PC-3 (cell line): ENCODE measurements at regions not wholly inside any gene's neighbourhood (a gene's known extent, or its start where the extent isn't known, plus 50 kb on each side); places are given as distances from the start of the nearest gene placed in this dataset.
"Not testable (repeated sequence)": the region's sequence is repeated elsewhere in the genome, so short reads cannot be mapped to it uniquely, and the experiment has no call there.

Experiments used
- ATAC-seq: fragments of 200-7000 bp; cut with Tn5 transposase; 2 replicates; pipeline ENCODE4 v1.9.1; 2020; ENCODE audit warnings: mild to moderate bottlenecking, moderate library complexity
- BruUV-seq: library from RNA; stranded (reverse); fragments of 400-500 nt; replicated peaks from 2 replicates; lab custom pipeline; 2021; lab: Mats Ljungman, UMichigan
- CTCF ChIA-PET: fragments of 300-600 bp; sonication (Branson Sonifier 250); formaldehyde crosslinking; loops from one replicate; lab custom pipeline; 2022; ENCODE audit warnings: antibody characterized with exemption; lab: Charles Lee
- POLR2A ChIA-PET: fragments of 300-600 bp; sonication (Branson Sonifier 250); formaldehyde crosslinking; loops from one replicate; lab custom pipeline; 2022; ENCODE audit warnings: antibody characterized with exemption; ENCODE audit not compliant: unreplicated experiment; lab: Charles Lee
- DNase-seq: peaks from one replicate; pipeline ENCODE4 v3.0.0-alpha.2; 2015
- H2AFZ ChIP-seq: fragments of 300-600 bp; sonication (generic); 2 replicates; pipeline ENCODE4 v1.6.0; 2016; ENCODE audit warnings: antibody characterized with exemption, low read length
- H3F3A ChIP-seq: fragments of 300-600 bp; sonication (generic); one replicate; pipeline ENCODE4 v1.6.0; 2017; ENCODE audit warnings: antibody characterized with exemption, low read length, control low read depth, mild to moderate bottlenecking; ENCODE audit not compliant: unreplicated experiment
- H3K27ac ChIP-seq: fragments of 300-600 bp; sonication (generic); 2 replicates; pipeline ENCODE4 v1.5.1; 2016; ENCODE audit warnings: mild to moderate bottlenecking, low read length
- H3K27me3 ChIP-seq: fragments of 300-600 bp; sonication (generic); 2 replicates; pipeline ENCODE4 v1.6.1; 2016; ENCODE audit warnings: low read length, mixed read lengths
- H3K36me3 ChIP-seq: fragments of 300-600 bp; sonication (generic); 2 replicates; pipeline ENCODE4 v1.6.1; 2016; ENCODE audit warnings: low read depth, mixed run types, low read length, mixed read lengths
- H3K4me1 ChIP-seq: fragments of 300-600 bp; sonication (generic); 2 replicates; pipeline ENCODE4 v1.5.1; 2016; ENCODE audit warnings: low read length; ENCODE audit not compliant: insufficient read depth
- H3K4me2 ChIP-seq: fragments of 300-600 bp; sonication (generic); 2 replicates; pipeline ENCODE4 v1.6.0; 2016; ENCODE audit warnings: low read length
- H3K4me3 ChIP-seq: fragments of 300-600 bp; sonication (generic); 2 replicates; pipeline ENCODE4 v1.5.1; 2016; ENCODE audit warnings: mild to moderate bottlenecking, low read length, mixed read lengths
- H3K79me2 ChIP-seq: fragments of 300-600 bp; sonication (generic); 2 replicates; pipeline ENCODE4 v1.6.1; 2017; ENCODE audit warnings: low read length, mixed read lengths
- H3K9ac ChIP-seq: fragments of 300-600 bp; sonication (generic); 2 replicates; pipeline ENCODE4 v1.6.0; 2016; ENCODE audit warnings: mild to moderate bottlenecking, low read length
- H3K9me2 ChIP-seq: fragments of 300-600 bp; sonication (generic); replicated peaks from 2 replicates; pipeline ENCODE4 v1.6.1; 2016; ENCODE audit warnings: mixed run types, low read length, mixed read lengths
- H3K9me3 ChIP-seq: fragments of 300-600 bp; sonication (generic); 2 replicates; pipeline ENCODE4 v1.6.1; 2016; ENCODE audit warnings: low read length, mixed read lengths
- H4K20me1 ChIP-seq: fragments of 300-600 bp; sonication (generic); 2 replicates; pipeline ENCODE4 v1.6.1; 2016; ENCODE audit warnings: low read length, mixed read lengths
- CTCF ChIP-seq: fragments of 300-600 bp; sonication (generic); conservative IDR thresholded peaks from 2 replicates; pipeline ENCODE4 v1.5.1; 2017; ENCODE audit warnings: antibody characterized with exemption, low read depth, mild to moderate bottlenecking, low read length
- EZH2 ChIP-seq: fragments of 300-600 bp; sonication (generic); IDR thresholded peaks from one replicate; pipeline ENCODE4 v1.6.1; 2017; ENCODE audit warnings: antibody characterized with exemption, mild to moderate bottlenecking, low read length; ENCODE audit not compliant: unreplicated experiment
- EZH2phosphoT487 ChIP-seq: fragments of 300-600 bp; sonication (generic); IDR thresholded peaks from 2 replicates; pipeline ENCODE4 v1.6.1; 2018; ENCODE audit warnings: mild to moderate bottlenecking, antibody characterized with exemption, low read length, borderline replicate concordance
- intact Hi-C: fragments of 100-400 bp; cut with micrococcal nuclease; formaldehyde crosslinking; loops from 2 replicates; pipeline ENCODE4 v1.9.0; 2023

DNA sequence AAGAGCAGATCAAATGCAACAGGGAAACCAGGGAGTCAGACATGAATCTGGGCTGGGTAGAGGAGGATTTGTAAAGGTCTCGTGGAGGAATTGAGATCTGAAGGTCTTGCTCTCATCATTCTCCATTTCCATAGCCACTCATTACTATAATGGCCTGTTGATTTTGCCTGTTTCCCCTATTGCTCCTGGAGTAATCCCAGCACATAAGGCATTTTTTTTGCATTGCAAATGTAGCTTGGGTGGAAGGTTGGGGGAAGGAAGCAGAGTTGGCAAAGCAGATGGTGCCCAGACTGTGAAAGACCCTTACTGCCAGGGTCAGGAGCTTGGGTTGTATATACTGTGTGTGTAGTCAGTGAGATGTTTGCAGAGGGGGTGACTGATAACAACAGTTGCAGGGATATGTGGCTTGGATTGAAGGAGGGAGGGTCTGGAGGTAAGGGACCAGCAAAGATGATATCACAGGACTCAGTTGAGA lies 116.0 kb downstream of the TTC6 start:
- H3K9ac ChIP-seq, result no peak overlapping the region
- DNase-seq (no peak), ATAC-seq (no peak)
- H3K79me2 ChIP-seq, result no peaks in the 10 kb centered on the region
- H2AFZ ChIP-seq, result no peak overlapping the region
- no peak overlapping the region for H3K27ac ChIP-seq
- H3K9me2 ChIP-seq, result no peaks in the 10 kb centered on the region
- no peaks in the 10 kb centered on the region for H3F3A ChIP-seq
- POLR2A ChIA-PET, result no interaction called here
- CTCF ChIA-PET, result no interaction called here
- TF ChIP-seq EZH2, result no peak
- no peak for TF ChIP-seq EZH2phosphoT487
- no peak for TF ChIP-seq CTCF
- H3K9me3 ChIP-seq, result no peaks in the 10 kb centered on the region
- no peaks in the 10 kb centered on the region for H4K20me1 ChIP-seq
- H3K27me3 ChIP-seq, result no peaks in the 10 kb centered on the region
- no peak overlapping the region for H3K4me3 ChIP-seq
- no peak overlapping the region for H3K4me2 ChIP-seq
- peaks cover 20% of the 10 kb centered on the region for H3K4me1 ChIP-seq
- H3K36me3 ChIP-seq, result no peaks in the 10 kb centered on the region
- intact Hi-C loops, result no loop called here
- no TSS peak for BruUV-seq

DNA sequence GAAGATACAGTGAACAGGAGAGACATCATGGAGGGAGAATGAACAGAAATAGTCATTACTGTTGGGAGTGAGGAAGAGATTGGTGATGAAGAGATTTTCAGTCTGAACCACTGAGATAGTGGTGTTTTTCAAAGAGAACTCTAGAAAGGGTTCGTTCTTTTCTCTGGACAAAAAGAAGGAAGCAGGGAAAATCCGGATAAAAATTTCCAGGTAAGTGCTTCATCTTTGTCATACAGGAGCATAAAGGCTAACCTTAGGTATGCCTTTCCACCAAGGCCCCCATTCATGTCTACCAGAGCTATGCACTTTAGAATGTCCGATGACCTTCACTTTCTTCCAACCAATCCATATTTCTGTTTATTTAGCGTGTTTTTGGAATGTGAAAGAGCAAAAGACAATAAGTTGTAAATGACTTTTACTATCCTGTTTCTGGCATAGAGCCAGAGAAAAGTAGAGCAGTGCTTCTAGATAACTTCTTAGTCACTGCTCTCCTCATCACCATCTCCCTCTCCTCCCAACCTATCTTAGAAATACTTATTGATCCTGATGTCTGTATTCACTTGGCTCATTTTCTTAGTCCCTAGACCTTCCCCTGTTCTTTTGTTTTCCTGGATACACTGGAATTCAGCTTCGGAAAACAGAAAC lies 116.5 kb downstream of the TTC6 start:
- intact Hi-C loops, result no loop called here
- Histone ChIP-seq H3K9ac (no peak overlapping the region), H3K9me2 (no peaks in the 10 kb centered on the region), H4K20me1 (no peaks in the 10 kb centered on the region), H3K36me3 (no peaks in the 10 kb centered on the region), H3F3A (no peaks in the 10 kb centered on the region), H3K9me3 (no peaks in the 10 kb centered on the region), H2AFZ (no peak overlapping the region), H3K27ac (no peak overlapping the region), H3K79me2 (no peaks in the 10 kb centered on the region), H3K4me3 (no peak overlapping the region), H3K4me1 (peaks cover 17% of the 10 kb centered on the region), H3K27me3 (no peaks in the 10 kb centered on the region), H3K4me2 (no peak overlapping the region)
- ChIA-PET POLR2A (no interaction called here), CTCF (no interaction called here)
- no TSS peak for BruUV-seq
- TF ChIP-seq EZH2, result no peak
- no peak for TF ChIP-seq EZH2phosphoT487
- no peak for TF ChIP-seq CTCF
- peak; percentile 11 for DNase-seq
- ATAC-seq, result 0 out of 2 replicates have a peak, but pooled peaks have one; percentile 15

- H3K79me2 ChIP-seq, intact Hi-C loops, CTCF ChIA-PET, H4K20me1 ChIP-seq, H3K9me2 ChIP-seq, BruUV-seq, H3K9me3 ChIP-seq, H3K4me3 ChIP-seq, H2AFZ ChIP-seq, H3F3A ChIP-seq, H3K4me2 ChIP-seq, DNase-seq, H3K27ac ChIP-seq, H3K9ac ChIP-seq, H3K27me3 ChIP-seq, ATAC-seq, POLR2A ChIA-PET, H3K36me3 ChIP-seq: not testable (repeated sequence)
- peaks cover 12% of the 10 kb centered on the region for H3K4me1 ChIP-seq
Measured at GRCh38 chr14:37712476-37712860, 117.0 kb downstream of the TTC6 start.
